Panc1 (cell line): ENCODE measurements at regions not wholly inside any gene's neighbourhood (a gene's known extent, or its start where the extent isn't known, plus 50 kb on each side); places are given as distances from the start of the nearest gene placed in this dataset.

ENCODE experiments used
- CTCF ChIP-seq: fragments of 450-650 bp; IDR thresholded peaks from 2 replicates; pipeline ENCODE4 v1.5.1; 2017; ENCODE audit warnings: mild to moderate bottlenecking
- REST ChIP-seq, 2 experiments: IDR thresholded peaks; 2 replicates each; pipeline ENCODE4 v1.6.1; 2011 to 2012; ENCODE audit warnings: low read depth in 2 of 2, control low read depth in 1 of 2, low read length in 1 of 2, mild to moderate bottlenecking in 1 of 2, moderate library complexity in 1 of 2; ENCODE audit not compliant: insufficient read depth in 1 of 2

- TF ChIP-seq CTCF (no peak), REST (IDR thresholded peaks at IDR 0.05; ENCODE audit: insufficient read depth in 1 of 2, low read depth in 2 of 2, low read length in 1 of 2) (no peak)
Measured at GRCh38 chr7:124689523-124689922, 76.1 kb downstream of the GPR37 start.
